Spleen (tissue), 7 donors: ENCODE measurements at regions not wholly inside any gene's neighbourhood (a gene's known extent, or its start where the extent isn't known, plus 50 kb on each side); places are given as distances from the start of the nearest gene placed in this dataset.

Experiments
- CTCF ChIP-seq, 11 experiments: fragments of 200-600 bp in 7 of 11; fragments of 450-650 bp in 4 of 11; sonication (generic) in 4 of 11; IDR thresholded peaks in 8 of 11; conservative IDR thresholded peaks in 3 of 11; 1 replicate in 7 of 11; 2 replicates in 4 of 11; pipeline versions ENCODE4 v1.4.0 to v1.8.0; 2016 to 2021; ENCODE audit warnings: antibody characterized with exemption in 11 of 11, inconsistent platforms in 4 of 11, mild to moderate bottlenecking in 1 of 11
- POLR2A ChIP-seq, 3 donors: fragments of 450-650 bp; IDR thresholded peaks; one replicate each; pipeline ENCODE4 v1.5.1; 2017; ENCODE audit warnings: antibody characterized with exemption in 3 of 3, mild to moderate bottlenecking in 1 of 3
- donor health status: DM: no; HTN: no; CAD: no; lungs with moderate emphysema.
- donor health status: DM: no; HTN: no; CAD: no.
- donor health status: DM: no; HTN: no; CAD: no.

DNA sequence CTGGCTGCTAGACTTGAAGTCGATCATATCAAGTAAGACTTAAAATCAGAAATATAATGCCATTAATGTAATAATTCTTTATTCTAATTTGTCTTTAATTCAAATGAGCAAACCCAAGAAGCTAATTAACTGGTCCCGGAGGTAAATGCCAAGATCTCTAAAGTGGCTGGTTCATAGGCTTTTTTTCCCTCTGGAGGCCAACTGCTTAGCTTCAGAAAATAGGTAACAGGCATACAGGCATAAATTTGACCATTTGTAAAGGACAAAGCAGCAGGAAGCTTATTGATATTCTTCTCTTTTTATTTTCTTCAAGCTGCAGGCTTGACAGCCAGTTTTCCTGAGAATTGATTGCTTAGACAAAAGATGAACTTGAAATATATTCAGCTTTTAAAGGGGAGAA lies 158.6 kb upstream of the RAP2B start:
- TF ChIP-seq CTCF (IDR thresholded peaks at IDR 0.05 in 8 of 11, conservative IDR thresholded peaks at IDR 0.05 in 3 of 11) (no peak), POLR2A (IDR thresholded peaks at IDR 0.05) (no peak)
